ENCODE measurements at regions not wholly inside any gene's neighbourhood (a gene's known extent, or its start where the extent isn't known, plus 50 kb on each side); places are given as distances from the start of the nearest gene placed in this dataset.

GRCh38 chr7:46993396-46993795, 588.5 kb downstream of the TNS3 start:
- TF ChIP-seq FOXA1 (IDR thresholded peaks at IDR 0.05) (no peak), PKNOX1 (IDR thresholded peaks at IDR 0.05) (no peak), FOXM1 (IDR thresholded peaks at IDR 0.05; ENCODE audit: borderline replicate concordance) (no peak), SP1 (IDR thresholded peaks at IDR 0.05) (no peak), FOXK2 (IDR thresholded peaks at IDR 0.05) (no peak), L3MBTL2 (conservative IDR thresholded peaks at IDR 0.05) (no peak), LEF1 (IDR thresholded peaks at IDR 0.05; ENCODE audit: borderline replicate concordance) (no peak), CTBP1 (IDR thresholded peaks at IDR 0.05; ENCODE audit: borderline replicate concordance) (no peak), BHLHE40 (IDR thresholded peaks at IDR 0.05; ENCODE audit: borderline replicate concordance) (no peak), ZNF384 (IDR thresholded peaks at IDR 0.05) (no peak), ELF4 (IDR thresholded peaks at IDR 0.05) (no peak), SUZ12 (IDR thresholded peaks at IDR 0.05) (no peak), HDGF (IDR thresholded peaks at IDR 0.05; ENCODE audit: borderline replicate concordance) (no peak)

Measured in HEK293T (cell line).